Panc1 (cell line): ENCODE measurements at regions not wholly inside any gene's neighbourhood (a gene's known extent, or its start where the extent isn't known, plus 50 kb on each side); places are given as distances from the start of the nearest gene placed in this dataset.

Experiments used
- ATAC-seq: fragments of 200-7000 bp; cut with Tn5 transposase; 2 replicates; pipeline ENCODE4 v1.9.1; 2020; ENCODE audit warnings: mild to moderate bottlenecking, moderate library complexity
- BruUV-seq: library from RNA; stranded (reverse); fragments of 400-500 nt; replicated peaks from 2 replicates; lab custom pipeline; 2021; lab: Mats Ljungman, UMichigan
- CTCF ChIA-PET: fragments of 300-600 bp; sonication (Branson Sonifier 250); formaldehyde crosslinking; loops from one replicate; lab custom pipeline; 2022; ENCODE audit warnings: antibody characterized with exemption; lab: Charles Lee
- POLR2A ChIA-PET: fragments of 300-600 bp; sonication (Branson Sonifier 250); formaldehyde crosslinking; loops from one replicate; lab custom pipeline; 2022; ENCODE audit warnings: antibody characterized with exemption; lab: Charles Lee
- DNase-seq: peaks from one replicate; pipeline ENCODE4 v3.0.0-alpha.2; 2010; ENCODE audit warnings: low read depth, low spot score
- H3K27ac ChIP-seq: 2 replicates; pipeline ENCODE4 v1.5.1; 2011; ENCODE audit warnings: mild to moderate bottlenecking, low read length, inconsistent platforms
- H3K27me3 ChIP-seq: fragments of 200-500 bp; sonication (Bioruptor generic); 2 replicates; pipeline ENCODE4 v1.6.0; 2014; ENCODE audit warnings: low read length, inconsistent platforms; ENCODE audit not compliant: control insufficient read depth, insufficient read depth
- H3K36me3 ChIP-seq: fragments of 200-500 bp; sonication (Bioruptor generic); 2 replicates; pipeline ENCODE4 v1.5.1; 2014; ENCODE audit warnings: inconsistent platforms, mild to moderate bottlenecking, low read length, moderate library complexity; ENCODE audit not compliant: control insufficient read depth, insufficient read depth
- H3K4me1 ChIP-seq: 2 replicates; pipeline ENCODE4 v1.5.1; 2011; ENCODE audit warnings: inconsistent platforms, mild to moderate bottlenecking, low read length, moderate library complexity; ENCODE audit not compliant: control insufficient read depth, insufficient read depth
- H3K4me3 ChIP-seq, 2 experiments: 2 replicates each; pipeline ENCODE4 v1.5.1; 2011 to 2012; ENCODE audit warnings: low read depth in 2 of 2, low read length in 2 of 2, mild to moderate bottlenecking in 2 of 2, inconsistent platforms in 1 of 2, moderate library complexity in 1 of 2
- H3K9me3 ChIP-seq: fragments of 200-500 bp; sonication (Bioruptor generic); 2 replicates; pipeline ENCODE4 v1.5.1; 2014; ENCODE audit warnings: low read depth, mild to moderate bottlenecking, inconsistent platforms, low read length, moderate library complexity; ENCODE audit not compliant: control insufficient read depth, insufficient read depth
- CTCF ChIP-seq: fragments of 450-650 bp; IDR thresholded peaks from 2 replicates; pipeline ENCODE4 v1.5.1; 2017; ENCODE audit warnings: mild to moderate bottlenecking
- POLR2AphosphoS5 ChIP-seq: IDR thresholded peaks from 2 replicates; pipeline ENCODE4 v1.6.1; 2012; ENCODE audit warnings: mild to moderate bottlenecking, low read depth, low read length, moderate library complexity
- REST ChIP-seq, 2 experiments: IDR thresholded peaks; 2 replicates each; pipeline ENCODE4 v1.6.1; 2011 to 2012; ENCODE audit warnings: low read depth in 2 of 2, control low read depth in 1 of 2, low read length in 1 of 2, mild to moderate bottlenecking in 1 of 2, moderate library complexity in 1 of 2; ENCODE audit not compliant: insufficient read depth in 1 of 2
- SIN3A ChIP-seq: IDR thresholded peaks from 2 replicates; pipeline ENCODE4 v1.6.1; 2012; ENCODE audit warnings: low read depth, mild to moderate bottlenecking, low read length, moderate library complexity, borderline replicate concordance; ENCODE audit not compliant: insufficient read depth
- TCF7L2 ChIP-seq: IDR thresholded peaks from 2 replicates; pipeline ENCODE4 v1.6.1; 2011; ENCODE audit warnings: mild to moderate bottlenecking, low read depth, low read length, inconsistent platforms
- in situ Hi-C: cut with HindIII; loops from 2 replicates; pipeline ENCODE4 v1.10.0; 2016; ENCODE audit warnings: low sequenced_read_pairs, low pct_unique_long_range_greater_than_20kb
- intact Hi-C: fragments of 100-400 bp; cut with micrococcal nuclease; formaldehyde crosslinking; loops from one replicate; pipeline ENCODE4 v1.10.0; 2022; ENCODE audit not compliant: unreplicated experiment

GRCh38 chr18:55047546-55047945 is 88.3 kb upstream of the CCDC68 start:
- in situ Hi-C loops (no loop called here), intact Hi-C loops (no loop called here)

GRCh38 chr18:55041366-55041765 is 82.1 kb upstream of the CCDC68 start:
- DNase-seq (no peak), ATAC-seq (no peak)
- in situ Hi-C loops, result no loop called here
- H3K9me3 ChIP-seq, result no peaks in the 10 kb centered on the region
- ChIA-PET POLR2A (no interaction called here), CTCF (no interaction called here)
- no peaks in the 10 kb centered on the region for H3K36me3 ChIP-seq
- BruUV-seq, result no TSS peak
- intact Hi-C loops, result no loop called here
- no peaks in the 10 kb centered on the region for H3K4me1 ChIP-seq
- no peak for TF ChIP-seq CTCF
- TF ChIP-seq SIN3A, result no peak
- TF ChIP-seq TCF7L2, result no peak
- no peak for TF ChIP-seq POLR2AphosphoS5
- TF ChIP-seq REST (IDR thresholded peaks at IDR 0.05; ENCODE audit: insufficient read depth in 1 of 2, low read depth in 2 of 2, low read length in 1 of 2), result no peak
- H3K27ac ChIP-seq, result no peak overlapping the region
- no peak overlapping the region for H3K4me3 ChIP-seq
- no peaks in the 10 kb centered on the region for H3K27me3 ChIP-seq

More at GRCh38 chr18:55047546-55047945, 88.3 kb upstream of the CCDC68 start:
- no peak overlapping the region for H3K27ac ChIP-seq
- DNase-seq (no peak), ATAC-seq (no peak)
- TF ChIP-seq TCF7L2 (no peak), SIN3A (no peak), POLR2AphosphoS5 (no peak), CTCF (no peak), REST (IDR thresholded peaks at IDR 0.05; ENCODE audit: insufficient read depth in 1 of 2, low read depth in 2 of 2, low read length in 1 of 2) (no peak)
- ChIA-PET CTCF (no interaction called here), POLR2A (no interaction called here)
- no peaks in the 10 kb centered on the region for H3K27me3 ChIP-seq
- H3K4me3 ChIP-seq, result no peak overlapping the region
- H3K9me3 ChIP-seq, result no peaks in the 10 kb centered on the region
- no peaks in the 10 kb centered on the region for H3K4me1 ChIP-seq
- no peaks in the 10 kb centered on the region for H3K36me3 ChIP-seq
- BruUV-seq, result no TSS peak
